K562 (cell line): ENCODE measurements at regions not wholly inside any gene's neighbourhood (a gene's known extent, or its start where the extent isn't known, plus 50 kb on each side); places are given as distances from the start of the nearest gene placed in this dataset.

Source experiments
- ATAC-seq: fragments of 200-7000 bp; cut with Tn5 transposase; 3 replicates; pipeline ENCODE4 v1.9.1; 2020; ENCODE audit warnings: moderate library complexity
- BruUV-seq: library from RNA; stranded (reverse); fragments of 400-500 nt; replicated peaks from 2 replicates; lab custom pipeline; 2021; lab: Mats Ljungman, UMichigan
- CTCF ChIA-PET: fragments of 300-600 bp; formaldehyde crosslinking; extraction: SDS; loops from one replicate; lab custom pipeline; 2021; ENCODE audit warnings: low intra/inter-chr PET ratio; lab: Yijun Ruan, JAX
- POLR2A ChIA-PET: fragments of 300-600, 350-650 bp; sonication (Branson Sonifier 250); formaldehyde crosslinking; extraction: SDS; loops from one replicate; lab custom pipeline; 2021; ENCODE audit warnings: antibody characterized with exemption, inconsistent platforms; lab: Yijun Ruan, JAX
- DNase-seq, 4 experiments: peaks; one replicate each; pipeline versions ENCODE4 v3.0.0 to v3.0.0-alpha.2; 2011 to 2018; ENCODE audit warnings: low spot score in 3 of 4, mixed read lengths in 3 of 4; ENCODE audit errors: extremely low read depth in 1 of 4
- FAIRE-seq: peaks from 2 replicates; lab custom pipeline; 2011; peaks lifted over from hg19 to GRCh38; lab: Jason Lieb, UNC
- H2AFZ ChIP-seq: 2 replicates; pipeline ENCODE4 v1.6.0; 2011; ENCODE audit warnings: low read depth, low read length, control low read depth, inconsistent platforms
- H3K27ac ChIP-seq: fragments of 200-600 bp; 3 replicates; pipeline ENCODE4 v1.8.0; 2011; ENCODE audit warnings: low read depth, mild to moderate bottlenecking, control low read depth, inconsistent platforms, low read length, moderate library complexity, mixed read lengths; ENCODE audit errors: extremely low read depth
- H3K27me3 ChIP-seq, 2 experiments: fragments of 300-600 bp in 1 of 2; 2 replicates in 1 of 2; 3 replicates in 1 of 2; pipeline versions ENCODE4 v1.6.0 to v1.8.0; 2011; ENCODE audit warnings: inconsistent platforms in 2 of 2, low read length in 2 of 2, mild to moderate bottlenecking in 1 of 2, mixed read lengths in 1 of 2, moderate library complexity in 1 of 2; ENCODE audit not compliant: control insufficient read depth in 2 of 2, insufficient read depth in 2 of 2
- H3K36me3 ChIP-seq: fragments of 300-600 bp; 3 replicates; pipeline ENCODE4 v1.8.0; 2011; ENCODE audit warnings: mild to moderate bottlenecking, low read length, inconsistent platforms; ENCODE audit not compliant: control insufficient read depth, insufficient read depth
- H3K4me1 ChIP-seq, 2 experiments: fragments of 200-600 bp in 1 of 2; replicated peaks in 1 of 2; 2 replicates in 1 of 2; 3 replicates in 1 of 2; pipeline versions ENCODE4 v1.5.1 to v1.8.0; 2011; ENCODE audit warnings: inconsistent platforms in 2 of 2, low read length in 2 of 2, mild to moderate bottlenecking in 1 of 2, mixed read lengths in 1 of 2, moderate library complexity in 1 of 2; ENCODE audit not compliant: control insufficient read depth in 2 of 2, insufficient read depth in 2 of 2
- H3K4me2 ChIP-seq: 2 replicates; pipeline ENCODE4 v1.6.1; 2011; ENCODE audit warnings: low read length, control low read depth, inconsistent platforms, mixed read lengths; ENCODE audit not compliant: insufficient read depth
- H3K4me3 ChIP-seq: fragments of 200-600 bp; sonication (generic), shearing (Covaris generic); 2 replicates; pipeline ENCODE4 v1.5.1; 2016; ENCODE audit warnings: control low read depth, inconsistent platforms
- H3K79me2 ChIP-seq: fragments of 200-600 bp; 3 replicates; pipeline ENCODE4 v1.8.0; 2011; ENCODE audit warnings: low read length, inconsistent platforms; ENCODE audit not compliant: control insufficient read depth, insufficient read depth
- H3K9ac ChIP-seq, 2 experiments: 2 replicates each; pipeline versions ENCODE4 v1.6.0 to v1.6.1; 2011; ENCODE audit warnings: low read depth in 2 of 2, low read length in 2 of 2, control low read depth in 1 of 2, inconsistent platforms in 1 of 2, mild to moderate bottlenecking in 1 of 2, mixed read lengths in 1 of 2; ENCODE audit not compliant: insufficient read depth in 1 of 2
- H3K9me1 ChIP-seq: one replicate; pipeline ENCODE4 v1.6.0; 2011; ENCODE audit warnings: inconsistent platforms, mild to moderate bottlenecking, low read length, moderate library complexity; ENCODE audit not compliant: control insufficient read depth, insufficient read depth
- H3K9me3 ChIP-seq: replicated peaks from 2 replicates; pipeline ENCODE4 v1.5.1; 2011; ENCODE audit warnings: low read depth, low read length, inconsistent platforms; ENCODE audit not compliant: control insufficient read depth, insufficient read depth
- H4K20me1 ChIP-seq: replicated peaks from 2 replicates; pipeline ENCODE4 v1.6.1; 2011; ENCODE audit warnings: low read length, inconsistent platforms, mixed read lengths; ENCODE audit not compliant: control insufficient read depth, insufficient read depth
- MYNN ChIP-seq, 2 experiments: sonication (generic); formaldehyde crosslinking in 1 of 2; IDR thresholded peaks; 2 replicates each; pipeline versions ENCODE4 v1.5.0 to v1.6.1; 2016 to 2020; ENCODE audit warnings: antibody characterized with exemption in 1 of 2, missing genetic modification reagents in 1 of 2
- NFRKB ChIP-seq: fragments of 450-650 bp; IDR thresholded peaks from 2 replicates; pipeline ENCODE4 v1.6.1; 2016; ENCODE audit warnings: low read depth
- POLR2G ChIP-seq: fragments of 200-400 bp; formaldehyde crosslinking; IDR thresholded peaks from 2 replicates; pipeline ENCODE4 v1.6.1; 2017; ENCODE audit warnings: low read depth, mild to moderate bottlenecking, antibody characterized with exemption, low read length, moderate library complexity
- TRIM24 ChIP-seq, 2 experiments: fragments of 450-650 bp; IDR thresholded peaks; 2 replicates each; pipeline ENCODE4 v1.6.1; 2016
- ZNF12 ChIP-seq: sonication (generic); formaldehyde crosslinking; IDR thresholded peaks from 2 replicates; pipeline ENCODE4 v1.4.0; 2020; ENCODE audit warnings: mild to moderate bottlenecking, missing genetic modification reagents
- ZNF280A ChIP-seq: fragments of 450-650 bp; IDR thresholded peaks from 2 replicates; pipeline ENCODE4 v1.6.1; 2018; ENCODE audit warnings: mild to moderate bottlenecking, low read depth; ENCODE audit not compliant: partially characterized antibody
- ZNF398 ChIP-seq: fragments of 250-450 bp; sonication (Bioruptor Pico); IDR thresholded peaks from 2 replicates; pipeline ENCODE4 v1.8.0; 2021; ENCODE audit warnings: moderate library complexity, mild to moderate bottlenecking, inconsistent platforms
- ZNF764 ChIP-seq: fragments of 250-450 bp; sonication (Bioruptor Pico); IDR thresholded peaks from 2 replicates; pipeline ENCODE4 v1.4.0; 2020; ENCODE audit warnings: low read depth, mild to moderate bottlenecking, moderate library complexity
- ZNF830 ChIP-seq: fragments of 250-450 bp; sonication (Bioruptor Pico); IDR thresholded peaks from 2 replicates; pipeline ENCODE4 v1.5.0; 2021; ENCODE audit warnings: mild to moderate bottlenecking
- WGBS: fragments of 100-300 bp; shearing (Covaris generic); methylation state at CpG from one replicate; pipeline ENCODE4 v1.1.6; 2016; ENCODE audit warnings: low coverage, mixed read lengths; ENCODE audit not compliant: insufficient coverage; ENCODE audit errors: missing lambda C conversion rate; 5-methylcytosine and 5-hydroxymethylcytosine counted together
- in situ Hi-C: fragments of 300-500 bp; cut with MboI; formaldehyde crosslinking; loops from 4 replicates; pipeline ENCODE4 v1.15.0; 2018; ENCODE audit warnings: inconsistent platforms, mixed read lengths
- intact Hi-C: fragments of 100-400 bp; cut with micrococcal nuclease; formaldehyde crosslinking; loops from 2 replicates; pipeline ENCODE4 v1.14.2; 2022
- TF ChIP-seq, protein P1 (sequence below): fragments of 450-650 bp; formaldehyde crosslinking; IDR thresholded peaks from 2 replicates; pipeline ENCODE4 v1.4.0; 2020; ENCODE audit warnings: mild to moderate bottlenecking, mixed read lengths

DNA sequence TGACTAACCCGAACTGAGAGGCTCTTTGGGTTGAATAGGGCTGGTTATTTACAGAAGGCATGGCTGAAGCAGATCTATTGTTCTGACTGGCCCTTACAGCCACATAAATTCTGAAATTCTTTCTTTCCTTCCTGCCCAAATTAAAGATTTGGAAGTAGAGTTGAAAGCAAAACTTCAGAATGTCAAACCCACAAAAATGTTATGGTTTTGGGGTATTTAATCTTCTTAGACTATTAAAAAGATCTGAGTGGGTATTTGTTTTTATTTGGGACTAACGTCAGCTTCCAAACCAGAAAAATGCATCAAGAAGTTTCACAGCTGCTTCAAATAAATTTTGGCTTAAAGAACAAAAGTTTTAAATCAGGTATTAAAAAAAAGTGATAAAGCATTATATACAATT lies 124.5 kb downstream of the AHR start:
- ChIA-PET CTCF (no interaction called here), POLR2A (interaction anchor here (0.5 kb wide), 1 partner anchor 36 kb away, joined by 3 read pairs; no protein-coding TSS in a partner anchor)
- TF ChIP-seq MYNN (IDR thresholded peaks at IDR 0.05), result no peak
- no peak for TF ChIP-seq MYNN (CRISPR knock-in tag; IDR thresholded peaks at IDR 0.05)
- TF ChIP-seq ZNF398 (CRISPR knock-in tag), result no peak
- in situ Hi-C loops (no loop called here), intact Hi-C loops (no loop called here)
- 9% methylated on average over 2 of the region's 2 CpGs for WGBS
- H3K9ac ChIP-seq, result no peak overlapping the region
- H4K20me1 ChIP-seq, result no peaks in the 10 kb centered on the region
- H3K9me1 ChIP-seq, result no peaks in the 10 kb centered on the region
- no TSS peak for BruUV-seq
- no peak overlapping the region for H3K4me2 ChIP-seq
- ATAC-seq, result no peak
- H3K4me3 ChIP-seq, result no peak overlapping the region
- H3K36me3 ChIP-seq, result no peaks in the 10 kb centered on the region
- no peaks in the 10 kb centered on the region; the same call in 1 of the 2 replicates for H3K9me3 ChIP-seq
- H2AFZ ChIP-seq, result no peak overlapping the region
- no peak for FAIRE-seq
- no peaks in the 10 kb centered on the region for H3K27me3 ChIP-seq
- no peak overlapping the region for H3K27ac ChIP-seq
- no peaks in the 10 kb centered on the region for H3K4me1 ChIP-seq
- no peaks in the 10 kb centered on the region for H3K79me2 ChIP-seq
- DNase-seq, result no peak

GRCh38 chr7:17427924-17428323 lies 129.5 kb downstream of the AHR start:
- Histone ChIP-seq H3K4me3 (no peak overlapping the region), H4K20me1 (no peaks in the 10 kb centered on the region), H2AFZ (no peak overlapping the region), H3K36me3 (no peaks in the 10 kb centered on the region), H3K79me2 (no peaks in the 10 kb centered on the region), H3K27me3 (no peaks in the 10 kb centered on the region), H3K9me1 (no peaks in the 10 kb centered on the region), H3K4me2 (no peak overlapping the region), H3K27ac (no peak overlapping the region), H3K9ac (no peak overlapping the region), H3K4me1 (no peaks in the 10 kb centered on the region), H3K9me3 (no peaks in the 10 kb centered on the region; the same call in 1 of the 2 replicates)
- no peak for FAIRE-seq
- ChIA-PET CTCF (no interaction called here), POLR2A (no interaction called here)
- no peak for DNase-seq
- in situ Hi-C loops, result no loop called here
- intact Hi-C loops, result no loop called here
- ATAC-seq, result no peak
- no TSS peak for BruUV-seq
- TF ChIP-seq ZNF12 (CRISPR knock-in tag) (no peak), NFRKB (no peak), ZNF830 (no peak), ZNF280A (no peak), POLR2G (no peak), ZNF764 (CRISPR knock-in tag) (no peak), TRIM24 (IDR thresholded peaks at IDR 0.05) (no peak)
- TF ChIP-seq, protein P1, sequence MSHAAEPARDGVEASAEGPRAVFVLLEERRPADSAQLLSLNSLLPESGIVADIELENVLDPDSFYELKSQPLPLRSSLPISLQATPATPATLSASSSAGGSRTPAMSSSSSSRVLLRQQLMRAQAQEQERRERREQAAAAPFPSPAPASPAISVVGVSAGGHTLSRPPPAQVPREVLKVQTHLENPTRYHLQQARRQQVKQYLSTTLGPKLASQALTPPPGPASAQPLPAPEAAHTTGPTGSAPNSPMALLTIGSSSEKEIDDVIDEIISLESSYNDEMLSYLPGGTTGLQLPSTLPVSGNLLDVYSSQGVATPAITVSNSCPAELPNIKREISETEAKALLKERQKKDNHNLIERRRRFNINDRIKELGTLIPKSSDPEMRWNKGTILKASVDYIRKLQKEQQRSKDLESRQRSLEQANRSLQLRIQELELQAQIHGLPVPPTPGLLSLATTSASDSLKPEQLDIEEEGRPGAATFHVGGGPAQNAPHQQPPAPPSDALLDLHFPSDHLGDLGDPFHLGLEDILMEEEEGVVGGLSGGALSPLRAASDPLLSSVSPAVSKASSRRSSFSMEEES (CRISPR knock-in tag), result no peak
